B cell (primary cell): ENCODE measurements at regions not wholly inside any gene's neighbourhood (a gene's known extent, or its start where the extent isn't known, plus 50 kb on each side); places are given as distances from the start of the nearest gene placed in this dataset.

Experiments
- CTCF ChIP-seq: fragments of 200-600 bp; IDR thresholded peaks from one replicate; pipeline ENCODE4 v1.8.0; 2022; ENCODE audit warnings: antibody characterized with exemption, mild to moderate bottlenecking
- EZH2 ChIP-seq: IDR thresholded peaks from 2 replicates; pipeline ENCODE4 v1.6.1; 2012; ENCODE audit warnings: borderline replicate concordance, low read depth, mild to moderate bottlenecking, moderate library complexity, low read length; ENCODE audit not compliant: insufficient read depth, poor library complexity, severe bottlenecking

- no peak for TF ChIP-seq CTCF
- TF ChIP-seq EZH2, result no peak
These were observed 86.5 kb downstream of the CD164 start for GRCh38 chr6:109295774-109296156.
